ENCODE measurements at regions not wholly inside any gene's neighbourhood (a gene's known extent, or its start where the extent isn't known, plus 50 kb on each side); places are given as distances from the start of the nearest gene placed in this dataset.

DNA sequence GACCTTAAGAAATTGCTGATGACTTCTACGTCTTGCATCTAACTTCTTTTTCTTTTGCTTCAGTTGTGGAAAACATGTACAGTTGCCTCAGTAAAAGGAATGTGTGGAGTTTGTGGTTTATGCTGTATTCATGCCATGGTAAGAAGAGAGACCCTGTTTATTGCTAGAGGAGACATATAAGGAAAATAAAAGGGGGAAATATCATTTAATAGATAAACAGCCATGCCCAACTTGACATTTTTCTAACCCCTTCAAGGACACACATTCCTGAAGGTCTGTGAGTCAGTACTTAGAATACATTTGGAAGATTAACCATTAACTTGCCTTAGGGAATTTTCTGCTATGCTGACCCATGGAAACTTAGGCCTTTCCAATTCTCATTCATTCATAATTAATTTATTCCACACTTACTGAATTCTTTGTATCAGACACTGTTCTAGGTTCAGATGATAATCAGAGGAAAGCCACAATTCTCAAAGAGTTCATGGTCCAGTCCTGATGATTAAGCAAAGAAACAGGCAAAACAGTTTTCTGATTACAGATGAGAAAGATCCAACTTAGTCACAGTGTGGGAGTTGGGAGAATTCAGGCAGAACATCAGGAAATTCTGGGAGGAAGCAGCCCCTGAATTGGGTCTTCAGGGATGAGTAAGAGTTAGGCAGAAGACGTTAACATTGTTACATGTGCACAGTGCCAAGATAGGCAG, 329.8 kb upstream of the RASGRP1 start:
- no peak for DNase-seq

DNA sequence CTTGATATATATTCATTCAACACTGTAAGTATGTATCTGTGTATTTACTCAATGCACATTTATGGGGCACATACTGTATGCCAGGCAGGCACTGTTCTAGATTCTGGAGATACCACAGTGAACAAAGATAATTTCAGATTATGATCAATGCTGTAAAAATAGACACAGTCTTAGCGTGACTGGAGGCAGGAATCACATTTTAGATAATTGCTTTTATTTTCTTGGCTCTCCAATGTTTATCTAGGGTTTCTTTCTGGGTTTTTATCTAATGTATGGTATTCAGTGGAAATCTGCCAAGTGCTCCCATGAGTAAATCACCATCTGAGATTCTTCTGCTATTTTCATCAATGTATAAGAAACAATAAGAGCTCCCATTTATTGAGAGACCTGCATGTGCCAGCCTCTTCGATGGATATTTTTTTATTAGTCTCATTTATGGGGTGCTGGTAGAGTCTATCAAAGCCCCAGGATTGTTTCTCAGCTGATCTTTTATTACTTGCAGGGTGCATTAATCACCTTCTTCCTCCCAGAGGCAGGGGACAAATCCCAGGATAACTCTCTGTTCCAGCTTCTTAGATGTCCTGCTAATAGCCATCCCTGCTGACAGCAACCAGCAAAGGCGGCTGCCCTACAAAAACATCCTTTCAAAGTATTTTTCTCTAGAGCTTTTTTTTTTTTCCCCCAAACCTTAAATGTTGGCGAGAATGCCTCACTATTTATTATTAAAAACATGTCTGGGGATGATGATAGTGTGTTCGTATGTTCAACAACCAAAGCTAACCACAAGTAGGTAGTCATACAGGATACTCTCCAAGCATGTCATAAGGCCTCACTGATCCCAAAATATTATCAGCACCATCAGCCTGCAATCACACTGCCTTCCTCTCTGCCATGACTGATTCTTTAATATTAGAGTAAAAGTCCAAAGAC, 331.0 kb upstream of the RASGRP1 start:
- DNase-seq = no peak

DNA sequence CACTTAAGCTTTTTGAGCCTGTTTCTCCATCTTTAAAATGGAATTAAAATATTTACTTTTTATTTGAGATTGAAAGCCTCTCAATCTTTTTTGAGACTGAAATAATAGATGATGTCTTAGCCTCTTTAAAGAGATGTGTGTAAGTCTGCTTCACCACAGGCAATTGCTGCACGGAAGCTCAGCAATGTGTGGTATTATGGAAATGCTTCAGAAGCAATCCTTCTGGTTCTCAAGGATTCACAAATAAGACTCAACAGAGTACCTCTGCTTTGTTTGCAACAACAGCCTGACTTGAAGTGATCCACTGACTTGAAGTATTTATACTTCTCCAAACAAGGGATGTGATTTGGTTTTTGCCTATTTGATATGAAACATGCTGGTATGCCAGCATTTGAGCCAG, 332.0 kb upstream of the RASGRP1 start:
- no peak for DNase-seq

DNA sequence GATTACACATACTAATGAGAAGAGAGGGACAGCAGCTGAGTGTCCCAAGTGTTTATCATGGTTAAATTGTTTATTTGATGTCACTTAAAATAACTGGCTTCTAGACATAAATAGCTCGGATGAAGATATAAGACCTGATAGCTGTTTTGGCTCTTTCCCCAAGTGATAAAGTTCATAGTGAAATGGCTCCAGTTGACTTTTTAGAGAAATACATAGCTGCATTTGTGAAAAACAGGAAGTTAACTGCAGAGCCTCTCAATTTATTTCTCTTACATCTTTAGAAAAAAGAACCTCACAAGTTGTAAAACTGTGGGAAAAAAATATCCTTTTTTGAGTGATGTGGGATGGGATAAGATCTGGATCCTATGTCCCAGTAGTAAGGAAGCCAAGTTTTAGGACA, 332.9 kb upstream of the RASGRP1 start:
- no peak for DNase-seq

DNA sequence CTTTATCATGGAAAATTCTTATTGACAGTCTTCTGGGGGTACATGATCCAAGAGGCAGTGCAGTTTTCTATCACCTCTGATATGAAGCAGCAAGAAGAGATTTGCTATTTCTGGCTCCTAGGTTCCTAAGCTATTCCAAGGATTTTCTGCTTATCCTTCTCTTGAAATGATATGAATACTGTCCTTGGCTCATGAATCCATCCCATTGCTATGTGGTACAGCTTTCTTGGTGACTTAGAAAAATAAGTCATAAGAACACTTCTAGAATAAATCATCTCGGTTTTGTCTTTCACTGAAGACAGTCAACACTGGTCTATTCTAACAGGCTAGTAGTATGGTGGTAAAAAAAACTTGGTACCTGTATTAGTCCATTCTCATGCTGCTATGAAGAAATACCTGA, 333.6 kb upstream of the RASGRP1 start:
- no peak for DNase-seq

DNA sequence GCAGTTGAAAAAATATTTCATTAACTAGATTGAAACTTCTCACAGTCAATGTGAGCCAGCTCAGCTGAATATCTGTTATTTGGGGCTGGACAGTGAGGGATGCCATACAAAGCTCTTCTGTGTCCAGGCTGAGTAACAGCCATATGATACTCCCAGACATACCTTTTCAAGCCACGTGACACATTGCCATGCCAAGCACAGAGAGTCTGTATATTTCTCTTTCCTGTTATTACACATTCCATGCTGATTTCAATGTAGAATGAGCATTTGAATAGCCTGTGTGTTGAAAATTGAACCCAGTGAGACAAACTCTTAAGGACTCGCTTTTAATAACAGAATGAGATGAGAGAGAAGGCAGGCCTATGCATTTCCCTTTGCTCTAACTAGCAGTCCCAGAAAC, 334.7 kb upstream of the RASGRP1 start:
- DNase-seq = no peak

DNA sequence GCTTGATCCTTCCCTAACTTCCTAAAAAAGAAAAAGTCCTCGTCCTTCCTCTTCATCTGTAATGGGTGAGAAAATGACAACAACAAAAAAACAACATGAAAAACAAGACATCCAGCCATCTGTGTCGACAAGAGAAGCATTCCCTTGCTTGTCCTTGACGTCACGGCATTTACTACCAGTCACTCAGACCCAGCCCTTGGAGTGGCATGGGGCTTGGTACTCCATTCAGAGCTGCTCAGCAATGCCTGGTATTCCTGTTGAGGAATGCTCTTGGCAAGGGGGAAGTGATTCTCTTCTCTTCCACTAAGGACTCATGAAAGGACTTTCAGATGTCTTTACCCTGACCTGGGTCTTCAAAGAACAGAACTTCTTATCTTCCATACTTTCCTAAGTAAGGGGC, 339.7 kb upstream of the RASGRP1 start:
- no peak for DNase-seq

DNA sequence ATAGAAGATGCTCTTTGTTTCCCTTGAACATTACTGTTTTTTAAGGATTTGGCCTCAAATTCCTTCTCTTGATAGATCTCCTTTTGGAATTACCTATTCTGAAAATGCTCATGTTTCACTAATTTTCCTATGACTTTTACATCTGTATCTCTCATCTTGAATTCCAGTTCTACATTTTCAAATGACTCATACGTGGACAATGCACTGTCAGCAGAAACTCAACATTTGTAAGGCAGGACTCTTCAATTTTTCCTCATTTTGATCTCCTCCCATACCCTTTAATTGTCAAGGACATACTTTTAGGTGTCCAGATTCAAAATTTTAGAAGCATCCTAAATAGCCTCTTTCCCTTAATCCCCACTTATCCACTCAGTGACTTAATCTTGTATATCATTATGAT, 341.0 kb upstream of the RASGRP1 start:
- DNase-seq = no peak

DNA sequence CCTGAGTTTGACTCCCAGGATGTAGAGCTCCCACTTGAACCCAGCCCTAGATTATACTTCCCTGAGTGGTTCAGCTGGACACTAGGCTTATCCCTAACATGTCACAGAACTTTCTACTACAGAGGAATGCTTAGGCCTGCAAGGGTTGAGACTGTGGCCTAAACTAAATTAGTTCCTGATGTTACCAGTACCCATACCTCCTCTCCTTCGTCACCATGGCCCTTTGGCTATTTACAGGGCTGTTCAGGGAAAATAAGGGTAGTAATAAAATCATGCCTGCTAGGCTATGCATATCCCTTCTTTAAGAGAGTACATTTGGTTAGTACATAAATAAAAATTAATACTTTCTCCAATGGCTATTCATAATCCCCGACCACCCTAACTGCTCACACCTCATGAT, 356.4 kb upstream of the RASGRP1 start:
- DNase-seq = no peak

DNA sequence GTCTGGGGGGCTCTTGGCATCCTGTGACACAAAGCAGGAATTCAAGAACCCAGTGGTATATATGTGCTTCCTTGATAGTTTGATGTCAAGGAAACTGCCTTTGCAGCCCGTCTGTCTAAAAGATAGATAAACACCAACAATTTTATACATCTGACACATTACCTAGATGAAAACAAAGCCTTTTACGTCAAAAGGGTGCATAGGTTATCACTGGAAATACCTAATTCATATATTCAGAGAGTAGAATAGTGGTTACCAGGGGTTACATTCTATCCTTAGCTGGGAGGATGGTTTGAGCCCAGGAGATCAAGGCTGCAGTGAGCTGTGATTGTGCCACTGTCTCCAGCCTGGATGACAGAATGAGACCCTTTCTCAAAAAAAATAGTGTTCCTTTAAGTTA, 356.9 kb upstream of the RASGRP1 start:
- DNase-seq = no peak

DNA sequence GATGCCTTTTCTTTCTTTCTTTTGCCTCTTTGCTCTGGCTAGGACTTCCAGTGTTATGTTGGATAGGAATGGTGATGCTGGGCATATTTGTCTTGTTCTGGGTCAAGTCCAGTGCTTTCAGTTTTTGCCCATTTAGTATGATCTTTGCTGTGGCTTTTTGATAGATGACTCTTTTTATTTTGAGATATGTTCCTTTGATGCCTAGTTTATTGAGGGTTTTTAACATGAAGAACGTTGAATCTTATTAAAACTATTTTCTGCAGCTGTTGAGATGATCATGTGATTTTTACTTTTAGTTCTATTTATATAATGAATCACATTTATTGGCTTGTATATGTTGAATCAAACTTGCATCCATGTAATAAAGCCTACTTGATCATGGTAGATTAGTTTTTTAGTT, 363.8 kb upstream of the RASGRP1 start:
- no peak for DNase-seq

DNA sequence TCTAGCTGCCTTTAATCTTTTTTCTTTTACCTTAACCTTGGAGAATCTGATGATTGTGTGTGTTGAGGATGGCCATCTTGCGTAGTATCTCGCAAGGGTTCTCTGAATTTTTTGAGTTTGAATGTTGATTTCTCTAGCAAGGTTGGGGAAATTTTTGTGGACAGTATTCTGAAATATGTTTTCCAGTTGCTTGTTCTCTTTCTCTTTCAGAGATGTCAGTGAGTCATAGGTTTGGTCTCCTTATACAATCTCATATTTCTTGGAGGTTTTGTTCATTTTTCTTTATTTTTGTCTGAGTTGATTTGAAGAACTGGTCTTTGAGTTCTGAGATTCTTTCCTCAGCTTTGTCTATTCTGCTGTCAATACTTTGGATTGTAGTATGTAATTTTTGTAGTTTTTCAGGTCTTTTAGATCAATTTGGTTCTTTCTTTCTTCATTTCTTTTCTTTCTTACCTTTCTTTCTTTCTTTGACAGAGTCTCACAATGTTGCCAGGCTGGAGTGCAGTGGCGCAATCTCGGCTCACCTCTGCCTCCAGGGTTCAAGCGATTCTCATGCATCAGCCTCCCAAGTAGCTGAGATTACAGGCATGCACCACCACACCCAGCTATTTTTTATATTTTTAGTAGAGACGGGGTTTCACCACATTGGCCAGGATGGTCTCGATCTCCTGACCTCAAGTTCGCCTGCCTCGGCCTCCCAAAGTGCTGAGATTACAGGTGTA, 366.4 kb upstream of the RASGRP1 start:
- DNase-seq = no peak

DNA sequence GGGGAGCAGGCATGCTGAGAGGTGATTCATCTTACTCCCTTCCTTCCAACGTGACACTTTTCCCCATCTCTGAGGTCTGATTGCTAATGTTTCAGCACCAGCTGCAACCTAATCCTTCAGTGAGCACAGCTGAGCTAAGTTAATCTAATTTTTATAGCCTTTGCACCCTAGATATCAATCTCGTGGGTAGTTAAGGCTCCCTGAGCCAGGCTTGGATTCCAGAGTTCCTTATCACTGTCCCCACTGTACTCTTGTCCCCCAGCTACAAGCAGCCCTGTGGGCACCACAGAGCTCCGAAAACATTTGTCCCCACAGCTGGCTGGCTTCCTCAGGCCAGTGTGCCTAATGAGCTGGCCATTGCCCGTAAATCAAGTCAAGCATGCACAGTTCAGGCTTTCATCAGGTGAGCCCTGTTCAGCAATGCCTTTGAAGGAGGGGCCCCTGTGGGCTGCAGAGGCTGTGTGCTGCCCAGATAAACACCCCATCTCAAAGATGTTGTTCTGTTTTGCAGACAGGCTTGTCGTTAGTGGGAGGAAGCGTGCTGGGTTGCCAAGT, 376.9 kb upstream of the RASGRP1 start:
- DNase-seq = no peak

DNA sequence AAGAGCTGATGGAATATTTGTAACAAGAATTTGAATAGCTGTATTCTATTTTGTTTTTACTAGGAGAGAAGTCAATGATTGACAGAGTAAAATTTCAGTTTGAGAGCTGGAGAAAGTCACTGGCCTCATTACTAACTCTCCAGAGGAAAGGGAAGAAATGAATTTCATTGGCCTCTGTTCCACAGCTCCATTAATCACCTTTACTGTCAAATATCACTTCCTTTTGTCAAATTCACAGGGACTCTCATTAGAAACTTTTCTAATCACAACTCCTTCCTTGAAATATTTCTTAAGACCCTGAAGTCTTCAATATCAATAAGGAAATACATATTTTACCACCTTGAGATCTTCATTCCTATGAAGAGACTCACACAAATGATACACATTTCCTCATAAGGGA, 379.9 kb upstream of the RASGRP1 start:
- DNase-seq = no peak

DNA sequence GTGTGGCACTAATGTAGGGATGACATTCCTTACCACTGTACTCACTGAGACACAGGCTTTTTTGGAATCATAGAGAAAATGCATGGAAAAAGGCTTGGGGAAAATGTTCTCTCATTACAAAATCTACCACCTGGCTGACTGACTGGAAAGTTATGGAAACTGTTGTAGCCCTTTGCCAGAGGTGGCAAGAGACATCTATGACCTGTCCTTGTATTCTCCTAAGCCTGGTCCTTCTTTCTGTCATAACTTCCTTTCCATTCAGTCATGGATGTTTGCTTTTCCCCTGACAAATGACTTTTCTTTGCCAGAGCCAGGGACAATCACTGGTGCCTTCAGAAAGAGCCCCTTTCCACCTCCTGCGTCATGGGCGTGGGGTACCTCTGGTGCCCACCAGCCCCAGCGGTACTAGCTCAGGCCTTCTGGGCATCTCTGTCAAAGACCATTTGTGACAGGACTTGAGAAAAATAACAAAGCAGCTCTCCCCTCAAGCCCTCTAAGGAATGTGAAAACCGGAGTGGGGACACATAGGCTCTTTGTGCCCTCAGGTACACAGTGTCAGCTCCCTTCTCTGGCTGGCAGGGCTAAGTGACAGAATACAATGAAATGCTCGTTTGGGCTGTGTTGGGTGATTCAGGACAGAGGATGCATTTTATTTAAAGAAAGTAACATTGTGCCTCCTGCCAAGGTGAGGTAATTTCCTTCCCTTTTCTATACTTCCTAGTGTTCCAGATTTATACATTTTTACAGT, 381.1 kb upstream of the RASGRP1 start:
- no peak for DNase-seq

DNA sequence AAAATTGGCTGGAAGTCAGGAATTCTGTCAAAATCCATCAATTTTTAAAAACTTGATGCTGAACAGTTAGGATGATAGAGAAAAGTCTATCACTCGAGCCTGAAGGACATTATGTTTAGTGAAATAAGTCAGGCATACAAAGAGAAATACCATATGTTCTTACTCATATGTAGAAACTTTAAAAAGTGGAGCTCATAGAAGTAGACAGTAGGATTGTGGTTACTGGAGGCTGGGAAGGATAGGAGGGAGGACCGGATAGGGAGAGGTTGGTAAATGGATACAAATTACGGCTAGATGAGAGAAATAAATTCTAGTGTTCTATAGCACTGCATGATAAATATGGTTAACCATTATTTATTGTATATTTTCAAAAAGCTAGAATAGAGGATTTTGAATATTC, 389.5 kb upstream of the RASGRP1 start:
- no peak for DNase-seq

DNA sequence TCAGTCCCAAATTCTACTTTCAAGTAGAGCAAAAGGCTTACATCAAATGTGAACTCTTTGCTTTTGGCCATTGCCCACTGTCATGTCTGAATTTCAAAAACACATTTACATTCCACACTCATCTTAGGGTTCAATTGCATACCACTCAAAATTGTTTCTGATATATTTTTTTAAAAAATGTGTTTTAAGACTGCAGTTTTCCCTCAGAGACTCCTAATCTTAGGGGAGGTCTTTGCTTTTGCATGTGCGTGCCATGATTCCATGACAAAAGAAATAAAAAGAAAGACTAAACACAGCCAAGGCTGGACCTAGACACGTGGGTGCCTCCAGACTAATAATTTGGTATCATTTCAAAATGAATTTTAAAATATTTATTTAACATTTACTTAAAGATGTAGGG, 396.8 kb upstream of the RASGRP1 start:
- no peak for DNase-seq

DNA sequence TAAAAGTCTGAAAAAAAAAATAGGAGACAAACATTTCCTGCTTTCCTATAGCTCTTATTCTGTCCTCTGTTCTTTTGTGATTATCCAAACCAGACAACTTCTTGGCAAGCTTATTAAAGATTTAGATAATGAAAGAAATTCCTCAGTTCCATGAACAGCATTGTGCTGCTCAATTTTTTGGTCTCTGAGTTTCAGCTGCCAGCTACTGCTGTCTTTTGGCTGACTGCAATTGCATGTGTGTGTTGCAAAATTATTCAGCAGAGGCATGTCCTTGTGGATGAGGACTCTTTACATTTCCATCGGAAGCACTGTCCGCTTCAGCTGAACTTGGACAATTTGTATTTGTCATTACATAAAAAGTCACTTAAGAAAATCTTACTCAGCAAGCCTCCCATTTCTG, 397.3 kb upstream of the RASGRP1 start:
- DNase-seq = no peak

DNA sequence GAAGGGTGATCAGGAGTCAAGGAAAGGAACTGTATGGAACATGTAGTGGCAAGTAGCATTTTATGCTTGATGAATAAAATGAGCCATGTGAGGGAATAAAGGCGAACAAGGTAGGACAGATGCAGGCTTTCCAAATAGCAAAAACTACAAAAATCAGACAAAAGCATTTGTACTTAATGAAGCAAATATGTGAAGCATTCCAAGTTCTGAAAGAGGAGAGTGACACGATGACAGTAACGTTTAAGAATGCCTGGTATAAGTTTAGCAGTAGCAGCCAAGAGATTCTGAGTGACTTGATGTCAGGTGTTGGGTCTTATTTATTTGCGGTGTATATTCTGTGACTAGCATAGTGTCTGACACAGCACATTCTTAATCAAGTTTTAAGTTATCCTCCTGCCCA, 408.2 kb upstream of the RASGRP1 start:
- DNase-seq = no peak

DNA sequence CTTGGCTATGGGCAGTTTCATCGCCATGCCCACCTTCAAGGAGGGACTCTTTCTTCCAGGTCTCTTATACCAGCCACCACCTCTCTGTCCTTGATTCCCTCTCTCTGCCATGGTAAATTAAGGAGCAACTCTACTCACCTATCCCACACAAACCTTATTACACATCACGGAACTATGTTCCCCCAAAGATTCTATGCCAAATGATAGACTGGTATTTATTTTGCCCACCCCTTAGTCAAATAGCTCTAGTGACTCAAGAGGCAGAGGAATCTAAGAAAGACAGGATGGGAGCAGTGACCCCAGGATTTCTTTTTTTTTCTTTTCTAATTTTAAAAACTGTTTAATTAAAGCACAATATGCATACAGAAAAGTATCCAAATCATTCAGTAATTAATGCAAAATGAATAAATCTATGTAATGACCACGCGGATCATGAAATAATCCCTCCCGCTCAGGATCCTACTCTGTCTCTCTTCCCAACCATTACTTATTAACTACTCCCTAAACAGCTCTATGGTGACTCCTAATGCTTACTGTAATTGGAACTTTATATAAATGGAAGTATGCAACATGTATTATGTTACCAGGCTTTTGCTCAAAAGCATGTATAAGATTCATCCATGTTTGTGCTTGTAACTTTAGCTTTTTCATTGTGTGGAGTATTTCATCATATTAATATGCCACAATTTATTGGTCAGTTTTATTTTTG, 410.8 kb upstream of the RASGRP1 start:
- DNase-seq = no peak

DNA sequence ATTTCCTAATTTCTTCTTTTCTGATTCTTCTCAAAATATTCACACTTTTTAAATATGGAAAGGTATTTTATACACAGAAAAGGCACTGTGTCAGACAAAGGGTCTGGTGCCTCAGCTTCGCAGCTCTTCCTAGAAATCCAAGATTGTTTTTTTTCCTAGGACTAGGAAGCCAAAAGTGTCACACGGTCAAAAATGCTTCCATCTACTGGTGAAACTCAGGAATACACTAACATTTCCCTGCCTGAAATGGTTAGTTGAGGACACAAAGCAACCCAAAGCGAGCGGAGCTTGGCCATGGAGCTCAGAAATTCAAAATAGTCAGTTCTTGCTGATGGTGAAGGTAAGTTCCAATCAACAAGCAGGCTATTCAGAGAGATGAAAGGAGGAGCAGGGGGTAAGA, 426.5 kb upstream of the RASGRP1 start:
- DNase-seq = no peak

DNA sequence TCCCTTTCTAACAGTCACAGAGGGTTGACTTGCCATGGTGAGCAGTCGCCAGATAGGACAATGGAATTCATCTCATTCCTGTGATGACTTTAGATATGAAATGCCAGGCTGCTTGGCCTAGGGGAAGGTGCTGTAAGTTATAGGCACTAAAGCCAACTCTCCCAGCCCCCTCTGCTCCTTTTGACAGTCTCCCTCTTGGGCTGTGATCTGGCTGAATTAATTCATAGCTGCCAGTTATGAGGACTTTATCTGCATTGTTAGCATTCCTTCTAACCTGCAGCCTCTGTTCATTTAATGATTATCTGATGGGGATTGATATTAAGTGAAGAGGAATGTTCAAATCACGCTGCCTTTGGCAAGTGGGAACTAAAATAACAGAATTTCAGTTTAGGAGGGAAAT, 427.1 kb upstream of the RASGRP1 start:
- DNase-seq = no peak

Measured in central memory CD4-positive, alpha-beta T cell (primary cell).